ENCODE measurements at regions not wholly inside any gene's neighbourhood (a gene's known extent, or its start where the extent isn't known, plus 50 kb on each side); places are given as distances from the start of the nearest gene placed in this dataset.

DNA sequence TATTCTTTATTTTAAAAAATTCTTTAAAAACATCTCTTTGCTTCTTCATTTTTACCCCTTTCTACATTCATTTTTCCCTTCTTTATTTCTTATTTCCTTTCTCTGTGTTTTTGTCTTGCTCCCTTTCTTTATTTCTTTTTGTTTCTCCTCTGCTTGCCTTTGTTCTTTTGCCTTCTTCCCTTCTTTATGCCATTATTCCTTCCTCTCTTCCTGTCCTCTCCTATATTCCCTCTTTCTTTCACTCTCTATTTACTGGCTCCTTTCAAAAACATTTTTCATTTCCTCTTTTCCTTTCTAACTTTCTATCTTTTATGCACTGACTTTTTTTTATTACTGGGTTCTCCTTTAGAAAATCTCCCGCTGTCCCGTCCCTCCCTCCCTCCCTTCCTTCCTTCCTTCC, 102.2 kb downstream of the RBMX2 start:
- POLR2A ChIA-PET: no interaction called here
- CTCF ChIA-PET: no interaction called here
- TF ChIP-seq POLR2AphosphoS5 (IDR thresholded peaks at IDR 0.05; ENCODE audit: insufficient read depth, low read depth, low read length): no peak
- no peak for TF ChIP-seq JUN (IDR thresholded peaks at IDR 0.05; ENCODE audit: borderline replicate concordance, insufficient read depth, insufficient read length, low read depth)
- TF ChIP-seq GATA2 (IDR thresholded peaks at IDR 0.05; ENCODE audit: insufficient read depth, insufficient read length, low read depth, low read length): no peak
- TF ChIP-seq POLR2A (IDR thresholded peaks at IDR 0.05; ENCODE audit: low read depth, low read length): no peak
- TF ChIP-seq, protein P1, sequence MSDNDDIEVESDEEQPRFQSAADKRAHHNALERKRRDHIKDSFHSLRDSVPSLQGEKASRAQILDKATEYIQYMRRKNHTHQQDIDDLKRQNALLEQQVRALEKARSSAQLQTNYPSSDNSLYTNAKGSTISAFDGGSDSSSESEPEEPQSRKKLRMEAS (IDR thresholded peaks at IDR 0.05; ENCODE audit: insufficient read depth, insufficient read length): no peak
- no peak for TF ChIP-seq EZH2 (IDR thresholded peaks at IDR 0.05; ENCODE audit: borderline replicate concordance, low read depth, low read length, severe bottlenecking)
- no peak for TF ChIP-seq FOS (IDR thresholded peaks at IDR 0.05; ENCODE audit: borderline replicate concordance, insufficient read depth, low read length)
- TF ChIP-seq, protein P2, sequence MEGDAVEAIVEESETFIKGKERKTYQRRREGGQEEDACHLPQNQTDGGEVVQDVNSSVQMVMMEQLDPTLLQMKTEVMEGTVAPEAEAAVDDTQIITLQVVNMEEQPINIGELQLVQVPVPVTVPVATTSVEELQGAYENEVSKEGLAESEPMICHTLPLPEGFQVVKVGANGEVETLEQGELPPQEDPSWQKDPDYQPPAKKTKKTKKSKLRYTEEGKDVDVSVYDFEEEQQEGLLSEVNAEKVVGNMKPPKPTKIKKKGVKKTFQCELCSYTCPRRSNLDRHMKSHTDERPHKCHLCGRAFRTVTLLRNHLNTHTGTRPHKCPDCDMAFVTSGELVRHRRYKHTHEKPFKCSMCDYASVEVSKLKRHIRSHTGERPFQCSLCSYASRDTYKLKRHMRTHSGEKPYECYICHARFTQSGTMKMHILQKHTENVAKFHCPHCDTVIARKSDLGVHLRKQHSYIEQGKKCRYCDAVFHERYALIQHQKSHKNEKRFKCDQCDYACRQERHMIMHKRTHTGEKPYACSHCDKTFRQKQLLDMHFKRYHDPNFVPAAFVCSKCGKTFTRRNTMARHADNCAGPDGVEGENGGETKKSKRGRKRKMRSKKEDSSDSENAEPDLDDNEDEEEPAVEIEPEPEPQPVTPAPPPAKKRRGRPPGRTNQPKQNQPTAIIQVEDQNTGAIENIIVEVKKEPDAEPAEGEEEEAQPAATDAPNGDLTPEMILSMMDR (IDR thresholded peaks at IDR 0.05; ENCODE audit: extremely low read depth in 1 of 2, insufficient read depth in 1 of 2, low read depth in 1 of 2, low read length in 2 of 2): no peak

More for the DNA sequence above, 102.2 kb downstream of the RBMX2 start:
- no peak overlapping the region for H3K9ac ChIP-seq (replicated peaks; ENCODE audit: extremely low read depth, insufficient read depth, low read length)
- no peaks in the 10 kb centered on the region for H3K36me3 ChIP-seq (ENCODE audit: control insufficient read depth in 2 of 2, extremely low read depth in 1 of 2, insufficient read depth in 2 of 2, low read length in 2 of 2)
- H3K27ac ChIP-seq (ENCODE audit: insufficient read depth, low read depth, low read length): no peak overlapping the region
- intact Hi-C loops (cut with micrococcal nuclease): no loop called here
- no peaks in the 10 kb centered on the region for H3K4me1 ChIP-seq (ENCODE audit: control insufficient read depth, extremely low read depth, insufficient read depth, low read length)
- no TSS peak for BruUV-seq (replicated peaks)
- FAIRE-seq: no peak
- H3K4me3 ChIP-seq (replicated peaks in 1 of 3; ENCODE audit: insufficient read depth in 1 of 3, low read depth in 1 of 3, low read length in 3 of 3): no peak overlapping the region
- dilution Hi-C loops (cut with MboI; ENCODE audit: extremely low pct_ligation_motif_present, low sequenced_read_pairs): no loop called here
- no peaks in the 10 kb centered on the region for H3K9me3 ChIP-seq (replicated peaks; ENCODE audit: control insufficient read depth, insufficient read depth, low read length)
- H2AFZ ChIP-seq (ENCODE audit: low read depth, low read length): no peak overlapping the region
- no peak overlapping the region for H3K4me2 ChIP-seq (ENCODE audit: insufficient read depth, low read length)
- no peaks in the 10 kb centered on the region for H3K9me1 ChIP-seq (replicated peaks; ENCODE audit: control insufficient read depth, extremely low read depth, insufficient read depth, low read length)
- no peaks in the 10 kb centered on the region for H3K79me2 ChIP-seq (ENCODE audit: control insufficient read depth, insufficient read depth, low read length)
- no peak for DNase-seq (ENCODE audit: low read depth, low spot score)
- no peaks in the 10 kb centered on the region for H4K20me1 ChIP-seq (replicated peaks; ENCODE audit: control insufficient read depth, extremely low read depth, insufficient read depth, low read length)
- no peaks in the 10 kb centered on the region for H3K27me3 ChIP-seq (ENCODE audit: control insufficient read depth in 2 of 2, insufficient read depth in 2 of 2, low read length in 2 of 2)
